Activated CD4-positive, alpha-beta T cell treated with anti-CD3 and anti-CD28 coated beads for 48 hours (primary cell): ENCODE measurements at regions not wholly inside any gene's neighbourhood (a gene's known extent, or its start where the extent isn't known, plus 50 kb on each side); places are given as distances from the start of the nearest gene placed in this dataset.

ENCODE experiments used
- DNase-seq: peaks from one replicate; pipeline ENCODE4 v3.0.0-alpha.2; 2020

DNA sequence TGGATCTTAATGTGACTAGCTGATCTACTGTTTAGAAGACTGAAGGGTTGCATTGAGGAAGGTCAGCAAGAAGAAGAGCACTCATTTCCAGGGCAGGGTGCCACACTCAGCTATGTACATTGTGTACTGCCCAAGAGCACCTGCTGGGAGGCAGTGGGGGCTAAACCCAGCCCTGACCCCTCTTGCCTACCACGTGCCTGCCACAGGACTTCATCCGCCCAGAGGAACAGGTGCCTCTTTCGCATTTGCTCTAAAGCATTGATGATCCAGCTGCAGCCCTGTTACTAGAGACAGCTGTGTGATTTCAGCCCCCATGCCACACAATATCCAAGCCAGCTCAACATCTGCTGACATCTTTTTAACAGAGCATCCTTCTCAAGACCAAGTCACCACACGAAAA lies 341.8 kb downstream of the LMX1A start:
- DNase-seq = no peak

DNA sequence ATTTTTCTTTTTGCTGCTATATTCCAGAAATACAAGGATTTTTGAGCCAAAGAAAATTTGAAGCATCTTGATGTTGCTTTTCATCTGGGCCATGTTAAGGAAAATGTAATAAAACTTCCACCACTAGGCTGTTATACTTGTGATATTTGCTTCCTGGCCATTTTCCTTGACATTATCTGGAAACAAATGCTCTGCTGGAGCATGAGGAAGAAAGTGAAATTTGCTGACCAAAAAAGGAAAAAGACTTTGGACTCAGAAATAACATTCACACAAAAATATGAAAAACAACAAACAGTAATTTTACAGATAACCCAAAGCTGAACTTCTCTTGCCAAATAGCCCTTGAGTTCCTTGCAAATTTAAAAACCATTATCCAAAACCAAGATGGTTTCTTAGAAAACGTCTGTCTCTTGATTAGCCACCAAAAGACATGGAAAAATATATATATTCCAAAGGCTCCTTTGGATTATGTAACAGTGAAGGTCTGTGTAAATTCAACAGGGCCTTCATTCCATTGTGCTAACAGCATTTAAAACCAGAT lies 344.5 kb downstream of the LMX1A start:
- DNase-seq = no peak

DNA sequence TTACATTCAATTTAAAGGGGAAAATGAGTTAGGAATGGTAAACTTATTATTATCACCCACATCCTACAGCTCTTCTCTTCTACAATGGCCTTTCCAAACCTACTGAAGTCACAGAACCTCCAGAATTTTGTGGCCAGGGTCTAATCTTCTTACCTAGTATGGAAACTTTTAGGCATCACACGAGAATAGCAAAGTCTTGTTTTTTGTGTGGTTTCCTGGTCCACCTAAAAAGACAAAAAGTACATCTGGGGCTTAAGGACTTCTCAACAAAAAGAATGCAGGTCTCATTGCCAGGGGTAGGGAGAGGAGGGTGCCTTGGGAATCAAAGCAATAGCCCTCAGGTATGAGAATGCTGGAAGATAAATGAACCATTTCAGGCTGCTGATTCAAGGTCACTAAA lies 345.3 kb downstream of the LMX1A start:
- DNase-seq = no peak

DNA sequence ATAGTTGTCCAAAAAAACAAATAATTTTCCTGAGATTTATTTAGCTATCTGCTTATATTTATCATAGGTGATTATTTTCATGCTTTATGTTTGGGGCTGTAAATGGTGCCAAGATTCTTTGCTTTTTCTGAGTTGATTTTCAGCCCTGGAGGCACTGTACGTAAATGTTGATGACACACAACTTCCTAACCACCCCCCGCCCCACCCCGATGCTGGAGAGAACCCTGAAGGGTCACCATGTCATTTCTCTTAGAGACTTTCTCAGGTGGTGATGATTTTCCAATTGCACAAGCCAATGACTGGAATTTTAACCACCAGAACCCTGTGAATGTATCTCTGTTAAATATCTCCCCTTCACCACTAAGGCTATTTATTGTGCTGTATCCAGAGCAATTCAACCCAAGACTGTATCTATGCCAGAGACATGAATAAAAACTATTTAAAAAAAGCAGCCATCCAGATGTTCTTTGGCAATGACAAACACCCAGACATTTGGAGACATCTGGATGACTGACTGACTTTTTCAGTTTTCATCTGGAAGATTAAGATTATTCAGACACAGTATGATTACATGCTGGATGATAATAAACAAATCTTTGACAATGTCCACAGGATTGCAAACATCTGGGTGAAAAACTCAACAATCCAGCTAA lies 346.0 kb downstream of the LMX1A start:
- DNase-seq = no peak

DNA sequence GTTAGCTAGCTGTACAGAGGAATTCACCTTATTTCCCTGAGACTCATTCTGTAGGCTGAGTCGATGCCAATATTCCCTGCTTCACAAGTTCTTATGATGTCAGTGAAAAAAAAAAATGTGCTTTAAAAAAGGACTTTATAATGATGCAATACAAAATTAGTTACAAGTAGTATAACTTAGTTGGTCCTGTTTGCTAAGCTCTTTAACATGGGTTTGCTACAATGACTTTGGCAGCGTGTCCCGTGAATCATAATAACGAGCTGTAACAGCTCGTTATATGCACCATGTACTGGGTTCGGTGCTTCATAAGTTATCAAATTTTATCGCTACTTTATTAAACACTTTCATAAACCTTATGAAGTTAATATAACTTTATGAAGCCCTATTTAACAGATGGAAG lies 349.7 kb downstream of the LMX1A start:
- no peak for DNase-seq

DNA sequence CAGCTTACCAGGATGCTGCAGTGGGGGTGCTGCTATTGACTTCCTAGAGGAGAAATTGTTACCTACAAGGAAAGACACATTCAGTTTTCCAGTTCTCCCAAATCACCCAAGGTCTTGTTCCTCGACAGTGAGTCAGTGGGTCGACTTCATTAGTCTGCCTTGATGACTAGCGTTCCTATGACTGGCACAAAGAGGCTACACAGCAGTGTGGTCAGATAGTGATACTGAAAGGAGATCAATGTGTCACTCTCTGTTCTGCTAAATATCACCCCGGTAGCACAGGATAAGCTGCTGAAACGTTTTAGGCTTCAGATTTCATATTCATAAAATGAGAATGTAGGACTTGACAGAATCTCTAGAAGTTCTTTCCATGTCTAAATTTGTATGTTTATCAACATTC lies 357.4 kb downstream of the LMX1A start:
- no peak for DNase-seq

DNA sequence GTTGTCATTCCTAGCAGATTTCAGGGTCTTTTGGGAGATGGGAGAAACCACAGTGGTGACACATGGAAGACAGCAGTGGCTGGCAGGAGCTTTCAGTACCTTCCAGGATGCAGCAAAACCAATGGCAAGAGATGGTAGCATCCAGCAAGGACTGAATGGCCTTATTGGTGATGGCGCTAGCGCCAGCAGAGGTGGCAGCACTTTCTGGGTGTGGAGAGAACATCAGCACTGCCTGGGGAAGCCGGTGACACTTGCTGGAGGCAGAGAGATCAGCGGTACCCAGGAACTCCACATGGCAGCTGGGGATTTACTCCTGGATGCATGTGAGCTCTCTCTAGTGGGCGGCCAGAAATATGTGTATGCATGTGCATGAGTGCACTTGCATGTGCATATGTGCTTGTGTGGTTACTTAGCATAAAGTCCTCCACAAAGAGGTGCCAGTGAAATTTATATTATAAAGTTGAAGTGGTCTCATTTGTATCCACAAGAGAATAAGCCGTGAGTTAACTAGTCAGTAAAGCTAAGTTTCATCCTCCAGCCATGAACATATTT lies 364.7 kb downstream of the LMX1A start:
- no peak for DNase-seq

DNA sequence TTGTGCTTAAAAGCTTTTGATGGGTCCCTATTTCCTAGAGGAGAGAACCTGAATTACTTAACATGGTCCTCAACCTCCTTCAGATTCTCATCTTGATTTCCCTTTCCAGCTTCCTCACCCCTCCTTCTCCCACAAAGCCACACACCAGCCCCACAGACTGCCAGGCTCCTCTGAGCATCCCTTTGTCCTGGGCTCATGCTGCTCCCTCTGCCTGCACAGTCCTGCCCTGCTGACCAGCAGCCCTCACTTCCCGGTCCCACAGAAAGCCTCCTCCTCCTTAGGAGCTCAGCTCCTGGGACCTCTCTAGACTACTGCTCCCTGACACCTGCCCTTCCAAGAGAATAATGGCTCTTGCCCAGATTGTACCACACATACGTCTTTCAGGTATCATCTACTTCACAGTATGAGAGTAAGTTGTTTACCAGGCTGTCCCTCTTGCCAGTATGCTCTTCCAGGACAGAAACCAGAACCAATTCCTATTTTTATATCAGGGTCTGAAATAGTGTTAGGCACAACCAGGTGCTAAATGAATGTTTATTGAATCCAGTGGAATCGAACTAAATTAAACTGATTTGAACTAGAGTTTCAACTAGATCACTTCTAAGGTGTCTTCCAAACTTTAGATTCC lies 373.4 kb downstream of the LMX1A start:
- no peak for DNase-seq

DNA sequence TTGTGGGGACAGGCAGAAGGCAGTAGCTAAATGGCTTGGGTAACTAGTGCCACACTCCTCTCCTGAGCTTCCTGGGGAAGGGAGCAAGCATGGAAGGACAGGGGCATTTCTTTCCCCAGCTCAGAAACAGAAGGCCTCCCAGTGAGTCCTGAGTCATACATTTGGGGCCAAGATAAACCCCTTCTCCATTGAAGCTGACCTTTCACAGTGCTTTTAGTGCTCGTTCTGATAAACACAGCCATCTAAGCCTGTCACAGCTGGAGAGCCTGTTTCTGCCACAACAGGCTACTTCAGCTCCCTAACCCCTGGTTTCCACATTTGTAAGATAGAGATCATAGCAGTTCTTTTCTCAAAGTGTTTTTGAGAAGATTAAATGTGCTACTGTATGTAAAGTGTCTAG lies 374.0 kb downstream of the LMX1A start:
- no peak for DNase-seq

DNA sequence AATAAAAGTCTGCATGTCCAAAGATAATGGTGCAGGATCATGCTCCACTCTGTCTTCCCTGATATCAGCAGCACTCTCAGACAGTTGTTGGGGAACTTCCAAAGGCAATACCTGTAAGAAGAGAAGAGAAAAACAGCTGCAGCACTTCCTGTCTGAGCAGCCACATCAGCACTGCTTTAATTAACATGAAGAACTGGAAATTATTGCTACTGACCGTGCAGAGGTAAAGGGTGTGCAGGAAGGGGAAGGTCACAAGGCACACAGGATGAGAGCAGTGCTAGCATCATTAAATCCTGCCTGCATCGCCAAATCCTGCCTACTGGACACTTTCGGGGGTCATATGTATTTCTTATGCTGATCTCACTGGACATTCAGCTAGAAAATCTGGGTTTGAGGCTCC lies 379.0 kb downstream of the LMX1A start:
- DNase-seq = no peak

DNA sequence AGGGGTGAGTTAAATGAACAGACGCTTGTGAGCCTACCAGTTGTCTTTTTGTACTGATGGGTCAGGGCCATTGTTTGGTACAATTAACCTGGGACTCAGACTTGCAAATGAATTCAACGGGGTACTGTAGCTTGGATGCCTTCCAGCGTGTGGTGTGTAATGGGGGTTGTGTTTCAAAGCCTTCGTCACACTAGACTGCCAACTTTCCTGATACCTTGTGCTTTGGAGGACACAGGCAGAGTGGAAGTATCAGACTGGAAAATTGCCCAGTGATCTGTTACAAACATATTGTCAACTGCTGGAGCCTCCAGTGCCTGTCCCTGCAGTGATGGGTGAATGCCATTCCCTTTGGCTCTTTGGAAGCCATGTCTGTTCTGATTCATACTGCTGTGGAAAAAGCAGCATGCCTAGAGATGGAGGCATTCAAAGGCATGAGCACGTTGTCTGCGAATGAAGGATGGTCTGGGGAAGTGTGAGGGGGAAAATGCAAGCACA lies 384.5 kb downstream of the LMX1A start:
- DNase-seq = no peak

DNA sequence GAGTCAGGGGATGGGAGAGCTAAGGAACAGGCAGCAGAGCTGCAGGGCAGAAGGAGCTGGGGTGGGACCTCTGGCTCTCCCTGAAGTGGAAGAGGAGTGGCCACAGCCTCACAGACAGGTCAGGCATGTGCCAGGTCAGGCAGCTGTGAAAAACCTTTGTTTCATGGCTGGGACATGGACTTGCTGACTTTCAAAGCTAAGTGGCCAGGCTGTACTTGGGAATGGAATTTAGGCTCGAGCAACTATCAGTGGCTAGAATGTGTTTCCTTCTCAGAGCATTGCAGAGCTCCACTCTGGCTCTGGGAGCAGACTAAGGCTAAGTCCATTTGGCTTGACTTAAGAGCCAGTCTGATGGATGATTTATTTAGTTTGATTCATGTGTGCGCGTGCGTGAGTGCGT lies 385.1 kb downstream of the LMX1A start:
- DNase-seq = no peak

DNA sequence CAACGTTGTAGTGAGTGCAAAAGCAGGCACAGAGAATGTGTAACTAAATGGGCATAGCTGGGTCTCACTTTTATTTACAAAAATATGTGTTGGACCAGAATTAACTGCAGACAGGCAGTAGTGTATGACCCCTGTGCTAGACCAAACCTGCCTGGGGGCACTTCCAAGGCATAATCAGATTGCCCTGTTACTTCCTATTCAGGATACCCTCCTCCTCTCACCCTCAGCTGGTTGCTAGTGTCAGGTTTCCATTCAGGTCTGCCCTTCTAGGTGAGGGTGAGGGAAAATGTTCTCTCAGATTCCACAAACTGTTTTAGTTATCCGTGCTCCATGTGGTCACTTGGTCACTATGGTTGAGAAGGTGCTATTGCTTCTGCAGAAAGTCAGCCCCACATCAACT lies 387.3 kb downstream of the LMX1A start:
- no peak for DNase-seq

DNA sequence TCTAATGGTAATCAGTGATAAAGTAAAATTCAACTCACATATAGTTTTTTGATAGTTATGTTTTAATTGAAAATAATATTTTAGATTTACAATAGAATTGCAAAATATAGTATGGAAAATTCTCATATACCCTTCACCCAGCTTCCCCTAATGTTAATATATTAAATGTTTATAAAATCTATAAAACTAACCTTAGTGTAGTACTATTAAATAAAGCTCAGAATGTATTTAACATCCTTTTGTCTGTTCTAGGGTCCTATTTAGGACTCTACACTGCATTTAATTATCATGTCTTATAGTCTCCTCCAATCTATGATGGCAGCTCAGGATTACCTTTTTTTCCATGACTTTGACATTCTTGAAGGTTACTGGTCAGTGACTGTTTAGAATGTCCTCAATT lies 389.2 kb downstream of the LMX1A start:
- DNase-seq = no peak

DNA sequence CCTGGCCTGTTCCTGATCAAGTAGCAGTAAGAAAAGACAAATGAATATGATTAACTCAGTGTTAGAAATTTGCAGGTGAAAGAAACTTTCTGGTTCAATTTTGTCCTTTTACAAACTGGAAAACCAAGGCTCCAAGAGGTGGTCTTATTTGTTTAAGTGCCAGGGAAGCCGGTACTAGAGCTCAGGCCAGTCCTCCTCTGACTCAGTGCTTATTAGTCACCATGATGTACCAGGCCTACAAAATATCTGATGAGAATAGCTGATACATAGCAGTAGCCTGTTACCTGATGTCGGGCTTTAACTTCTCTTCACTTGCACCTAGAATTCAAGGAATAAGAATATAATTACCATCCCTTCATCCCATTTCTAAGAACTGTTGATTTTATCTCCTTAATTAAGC lies 394.8 kb downstream of the LMX1A start:
- DNase-seq = no peak

DNA sequence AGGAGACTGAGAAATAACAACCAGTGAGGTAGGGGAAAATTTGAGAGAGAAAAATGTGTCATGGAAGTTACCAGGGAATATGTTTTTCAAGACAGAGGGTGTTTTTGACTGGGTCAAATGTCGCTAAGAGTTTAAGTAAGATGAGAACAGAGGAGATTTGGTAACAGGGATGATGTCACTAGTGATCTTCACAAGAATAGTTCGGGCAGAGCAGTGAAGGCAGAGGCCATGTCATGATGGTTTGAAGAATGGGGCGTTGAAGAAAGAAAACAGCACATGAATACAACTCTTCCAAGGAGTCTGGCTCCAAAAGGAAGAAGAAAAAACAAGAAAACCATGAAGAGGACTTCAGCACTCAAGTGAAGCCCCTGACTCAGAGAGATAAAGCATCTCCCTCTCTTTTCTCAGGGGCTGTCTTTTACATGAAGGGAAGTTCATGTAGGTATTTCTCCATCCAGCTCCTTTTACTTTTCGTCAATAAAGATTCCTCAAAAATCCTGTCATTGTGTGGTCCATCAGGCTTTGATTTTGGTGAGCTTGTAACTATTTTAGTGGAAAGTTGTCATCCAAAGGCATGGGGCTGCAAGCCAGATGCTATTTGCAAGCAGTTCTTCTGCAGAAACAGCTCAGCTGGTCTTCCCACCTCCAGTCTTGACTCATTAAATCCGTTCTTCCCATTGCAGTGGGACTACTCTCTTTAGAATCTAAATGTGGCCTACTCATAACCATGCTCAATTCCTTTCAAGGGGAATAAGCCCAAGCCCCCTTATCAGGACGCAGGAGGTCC lies 397.3 kb downstream of the LMX1A start:
- DNase-seq = no peak

DNA sequence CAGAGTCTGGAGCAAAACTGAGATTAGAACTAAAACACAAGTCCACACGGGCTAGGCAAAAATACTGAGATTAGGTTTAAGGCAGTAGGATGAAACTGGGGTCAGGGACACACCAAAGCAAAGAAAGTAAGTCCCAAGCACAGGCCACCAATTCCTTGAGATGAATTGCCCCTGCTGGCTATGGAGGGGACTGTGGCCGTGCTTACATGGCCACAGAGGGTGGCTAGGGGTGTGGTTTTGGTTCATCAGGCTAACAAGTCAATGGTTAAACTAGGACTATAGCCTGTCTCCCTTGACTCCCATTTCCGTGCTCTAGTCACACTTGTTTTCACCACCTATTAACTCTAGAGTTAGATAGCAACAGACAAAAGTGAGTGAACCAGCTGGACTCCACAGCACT lies 394.8 kb downstream of the PBX1 start:
- no peak for DNase-seq

DNA sequence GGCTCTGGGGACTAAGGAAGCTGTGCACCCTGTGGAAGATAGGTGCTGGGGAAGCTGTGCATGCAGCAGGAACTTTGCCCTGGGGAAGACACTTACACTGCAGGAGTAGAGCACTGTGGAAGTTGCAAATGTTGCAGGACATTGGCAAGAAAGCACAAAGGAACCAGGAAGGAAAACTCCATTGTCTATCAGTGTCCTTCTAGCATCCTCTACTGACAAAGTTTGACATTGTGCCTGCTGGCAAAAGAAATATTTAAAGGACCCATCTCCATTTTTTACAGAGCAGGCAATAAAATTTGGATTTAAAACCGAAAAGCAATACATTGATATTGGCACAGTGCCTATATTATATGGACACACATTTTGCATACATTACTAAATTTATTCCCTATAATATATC lies 394.1 kb downstream of the PBX1 start:
- no peak for DNase-seq

DNA sequence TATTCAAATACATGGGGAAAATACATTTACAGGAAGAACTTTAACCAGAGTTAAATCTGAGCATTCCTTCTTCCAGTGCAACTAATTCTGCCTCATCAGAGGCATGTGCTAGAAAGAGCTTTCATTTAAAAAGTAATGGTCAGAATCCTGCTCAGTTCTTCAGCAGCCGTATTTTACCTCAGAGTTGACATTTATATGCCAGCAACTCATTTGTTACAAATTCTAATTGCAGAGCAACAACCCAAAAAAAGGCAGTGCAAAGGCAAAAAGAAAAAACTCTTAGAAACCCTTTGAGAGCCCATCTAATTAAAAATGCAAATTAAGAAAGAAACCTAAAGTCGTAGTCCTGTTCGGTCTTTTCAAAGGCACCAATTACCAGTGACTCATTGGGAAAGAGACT lies 392.5 kb downstream of the PBX1 start:
- DNase-seq = no peak

DNA sequence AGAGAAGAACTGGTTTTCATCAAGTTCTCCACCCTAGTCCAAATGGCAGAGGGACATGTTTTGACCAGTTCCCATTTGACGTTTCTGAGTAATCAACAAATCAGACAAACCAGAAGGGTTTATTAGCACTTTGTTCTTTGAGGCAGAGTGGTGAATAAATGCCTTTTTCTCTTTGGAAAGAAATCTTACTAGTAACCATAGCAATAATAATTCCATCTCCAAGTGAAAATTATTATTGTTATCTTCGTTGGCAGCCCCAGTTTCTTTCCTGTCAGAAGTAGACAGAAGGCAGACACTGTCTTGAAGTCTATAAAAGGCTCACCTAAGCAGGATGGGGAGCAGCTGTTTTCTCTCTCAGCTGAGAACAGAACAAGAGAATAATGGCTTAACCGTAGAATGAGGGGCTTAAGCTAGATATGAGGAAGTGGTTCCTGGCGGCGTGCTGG lies 391.6 kb downstream of the PBX1 start:
- DNase-seq = no peak

DNA sequence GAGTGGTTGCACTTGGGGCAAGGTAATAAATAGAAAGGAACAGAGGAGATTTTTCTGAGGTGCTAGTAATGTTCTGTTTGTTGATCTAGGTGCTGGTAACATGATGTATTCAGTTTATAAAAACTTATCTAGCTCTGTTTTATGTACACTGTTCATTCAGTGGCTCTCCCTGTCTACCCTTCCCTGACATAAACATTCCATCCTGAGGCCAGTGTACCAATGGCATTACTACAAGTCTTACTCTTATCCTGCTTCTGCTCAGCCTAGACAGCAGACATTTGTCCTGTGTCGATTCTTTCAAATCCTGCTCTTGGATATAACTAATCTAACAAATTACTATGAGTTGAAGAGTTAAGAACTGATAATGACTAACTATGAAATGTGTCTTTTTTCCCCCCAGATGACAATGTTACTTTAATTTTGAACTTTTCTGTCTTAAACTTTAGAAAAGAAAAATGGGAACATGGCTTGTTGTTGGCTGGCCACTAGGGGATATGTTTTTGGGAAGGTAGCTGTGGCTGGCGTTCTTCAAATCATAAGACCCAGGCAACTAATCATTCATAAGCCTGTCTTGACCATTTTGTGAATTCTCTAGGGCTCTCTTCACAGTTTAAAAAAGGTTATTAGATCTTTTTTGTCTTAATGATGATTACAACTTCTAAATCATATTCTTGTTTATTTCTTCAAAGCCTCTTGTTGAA lies 390.9 kb downstream of the PBX1 start:
- DNase-seq = no peak

DNA sequence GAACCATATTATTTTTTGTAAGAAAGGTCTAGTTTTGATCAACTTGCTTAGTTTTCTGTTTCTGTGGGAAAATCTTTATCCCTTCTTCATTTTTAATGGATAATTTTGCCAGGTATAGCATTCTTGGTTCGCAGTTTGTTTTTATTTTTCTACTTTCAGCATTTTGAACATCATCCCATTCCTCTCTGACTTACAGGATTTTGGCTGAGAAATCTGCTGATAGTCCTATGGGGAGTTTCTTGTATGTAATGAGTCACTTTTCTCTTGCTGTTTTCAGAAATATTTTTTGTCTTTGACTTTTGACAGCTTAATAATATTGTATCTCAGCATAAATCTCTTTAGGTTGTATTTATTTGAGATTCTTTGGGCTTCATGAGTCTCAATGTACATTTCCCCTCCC lies 389.1 kb downstream of the PBX1 start:
- DNase-seq = no peak

DNA sequence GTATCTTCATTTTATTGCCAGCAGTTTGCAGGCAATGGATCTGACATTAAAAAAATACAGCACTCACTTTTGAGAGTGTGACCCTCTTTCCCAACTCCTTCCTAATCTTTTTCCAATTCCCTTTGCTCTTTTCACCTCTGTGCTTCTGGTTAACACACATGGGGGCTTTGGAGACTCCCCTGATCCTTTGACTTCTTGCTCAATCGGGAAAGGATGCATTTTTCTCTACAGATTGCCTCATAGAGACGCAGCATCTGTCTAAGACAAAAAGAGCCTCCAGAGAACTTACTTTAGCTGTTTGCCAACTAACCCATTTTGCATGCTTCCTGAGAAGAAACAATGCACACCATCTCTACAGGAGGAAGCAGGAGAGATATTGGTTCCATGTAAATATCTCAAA lies 378.3 kb downstream of the PBX1 start:
- no peak for DNase-seq
